GM18526 (cell line): ENCODE measurements at regions not wholly inside any gene's neighbourhood (a gene's known extent, or its start where the extent isn't known, plus 50 kb on each side); places are given as distances from the start of the nearest gene placed in this dataset.

Experiments
- POLR2A ChIP-seq: IDR thresholded peaks from 3 replicates; pipeline ENCODE4 v1.6.1; 2011; ENCODE audit not compliant: insufficient read length; ENCODE audit errors: extremely low read depth

GRCh38 chr6:105795913-105796517, 290.1 kb upstream of the PRDM1 start:
- TF ChIP-seq POLR2A, result no peak

- TF ChIP-seq POLR2A, result no peak
Measured at GRCh38 chr6:105795366-105795765, 290.8 kb upstream of the PRDM1 start.

- no peak for TF ChIP-seq POLR2A
Measured at GRCh38 chr6:105794870-105795269, 291.3 kb upstream of the PRDM1 start.

DNA sequence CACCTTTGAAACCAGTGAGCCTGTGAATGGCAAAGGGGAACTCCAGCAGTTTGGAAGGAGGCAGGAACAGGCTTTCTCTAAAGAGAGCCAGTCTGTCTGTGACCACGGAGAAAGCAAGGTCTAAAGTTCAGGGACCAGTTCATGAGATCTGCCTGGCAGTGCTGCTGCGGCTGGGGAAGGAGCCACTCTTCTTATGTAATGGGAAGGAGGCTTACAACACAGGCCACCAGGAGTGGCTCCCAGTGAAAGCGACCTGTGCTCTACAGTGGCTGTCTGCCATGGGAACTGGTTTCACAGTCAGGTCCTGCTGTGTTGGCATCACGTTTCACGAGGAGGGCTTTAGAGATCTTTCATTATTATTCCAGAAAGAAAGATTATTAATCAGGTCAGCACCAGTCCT, 291.9 kb upstream of the PRDM1 start:
- no peak for TF ChIP-seq POLR2A

DNA sequence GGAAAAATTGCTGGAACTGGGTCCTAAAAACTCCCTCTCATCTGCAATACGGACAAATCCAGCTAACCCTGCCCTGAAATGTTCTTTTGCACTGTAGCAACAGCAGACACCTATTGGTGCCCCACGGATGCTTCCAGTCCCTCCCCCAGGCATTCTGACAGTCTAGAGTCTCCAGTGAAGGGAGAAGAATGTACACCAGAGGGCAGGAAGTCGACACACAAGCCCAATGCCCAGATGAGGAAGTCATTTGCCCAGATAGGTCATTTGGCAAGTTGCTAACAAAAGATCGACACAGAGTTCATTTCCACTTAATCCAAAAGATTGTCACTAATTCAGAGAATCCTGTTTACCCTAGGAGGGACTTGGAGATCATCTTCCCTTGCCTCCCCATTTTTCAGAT, 293.0 kb upstream of the PRDM1 start:
- no peak for TF ChIP-seq POLR2A

DNA sequence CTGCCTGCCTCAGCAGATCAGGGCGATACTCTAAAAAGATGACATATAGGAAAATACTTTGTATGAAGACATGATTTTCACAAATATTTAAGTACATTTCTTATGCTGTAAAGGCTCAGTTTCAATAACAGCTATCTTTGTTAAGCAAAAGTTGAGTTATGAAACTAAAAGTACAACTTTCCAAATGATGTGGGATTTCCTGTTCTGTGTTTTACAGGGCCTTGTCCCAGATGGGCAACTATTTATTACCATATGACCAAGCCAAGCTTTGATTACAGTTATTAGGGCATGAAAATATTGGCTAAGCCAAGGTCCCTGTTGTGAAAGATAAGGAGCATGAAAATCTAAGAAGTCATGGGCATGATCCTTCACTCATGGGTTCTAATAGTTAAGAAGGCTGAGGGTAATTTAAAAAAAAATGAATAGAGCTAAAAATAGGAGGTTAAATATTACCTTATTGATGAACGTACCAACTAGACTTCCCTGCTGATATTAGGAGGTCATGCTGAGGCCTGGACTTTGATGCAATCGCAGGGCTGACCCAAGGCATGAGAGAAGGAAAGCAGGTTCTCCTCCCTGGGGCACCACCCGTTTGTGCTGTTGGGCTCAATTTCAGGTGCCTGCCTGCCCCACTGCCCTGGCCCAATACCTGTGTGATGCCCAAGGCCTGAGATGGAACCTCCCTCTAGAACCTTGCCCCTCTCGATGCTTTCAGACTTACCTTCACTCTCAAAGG, 294.4 kb upstream of the PRDM1 start:
- no peak for TF ChIP-seq POLR2A

GRCh38 chr6:105791179-105791578, 295.0 kb upstream of the PRDM1 start:
- no peak for TF ChIP-seq POLR2A

- TF ChIP-seq POLR2A, result no peak
Measured at GRCh38 chr6:105790635-105791034, 295.5 kb upstream of the PRDM1 start.

- no peak for TF ChIP-seq POLR2A
Measured at GRCh38 chr6:105789935-105790334, 296.2 kb upstream of the PRDM1 start.

GRCh38 chr6:105787747-105788146, 298.4 kb upstream of the PRDM1 start:
- TF ChIP-seq POLR2A, result no peak

- TF ChIP-seq POLR2A, result no peak
Measured at GRCh38 chr6:105786890-105787655, 299.1 kb upstream of the PRDM1 start.

DNA sequence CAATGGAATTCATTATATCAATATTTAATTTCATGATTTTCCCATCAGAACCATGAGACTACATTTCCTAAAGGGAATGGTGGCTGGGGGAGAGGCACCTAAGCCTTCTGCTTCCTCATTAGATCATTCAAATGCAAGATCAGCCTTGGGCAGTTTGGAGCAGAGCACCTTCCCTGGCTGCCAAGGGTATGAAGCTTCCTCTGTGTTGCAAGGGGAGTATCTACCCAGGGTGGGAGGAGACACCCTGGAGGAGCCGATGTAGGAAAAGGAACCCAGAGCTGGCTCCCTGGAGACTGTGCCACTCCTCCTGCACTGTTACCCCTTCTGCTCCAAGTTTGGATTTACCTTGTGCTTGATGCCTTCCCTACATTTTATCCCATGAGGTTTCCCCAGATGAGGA, 299.7 kb upstream of the PRDM1 start:
- TF ChIP-seq POLR2A, result no peak

- TF ChIP-seq POLR2A, result no peak
Measured at GRCh38 chr6:105785066-105785811, 300.9 kb upstream of the PRDM1 start.

- no peak for TF ChIP-seq POLR2A
Measured at GRCh38 chr6:105784179-105784578, 302.0 kb upstream of the PRDM1 start.

GRCh38 chr6:105783333-105783935, 302.7 kb upstream of the PRDM1 start:
- no peak for TF ChIP-seq POLR2A
